ENCODE measurements at regions not wholly inside any gene's neighbourhood (a gene's known extent, or its start where the extent isn't known, plus 50 kb on each side); places are given as distances from the start of the nearest gene placed in this dataset.

DNA sequence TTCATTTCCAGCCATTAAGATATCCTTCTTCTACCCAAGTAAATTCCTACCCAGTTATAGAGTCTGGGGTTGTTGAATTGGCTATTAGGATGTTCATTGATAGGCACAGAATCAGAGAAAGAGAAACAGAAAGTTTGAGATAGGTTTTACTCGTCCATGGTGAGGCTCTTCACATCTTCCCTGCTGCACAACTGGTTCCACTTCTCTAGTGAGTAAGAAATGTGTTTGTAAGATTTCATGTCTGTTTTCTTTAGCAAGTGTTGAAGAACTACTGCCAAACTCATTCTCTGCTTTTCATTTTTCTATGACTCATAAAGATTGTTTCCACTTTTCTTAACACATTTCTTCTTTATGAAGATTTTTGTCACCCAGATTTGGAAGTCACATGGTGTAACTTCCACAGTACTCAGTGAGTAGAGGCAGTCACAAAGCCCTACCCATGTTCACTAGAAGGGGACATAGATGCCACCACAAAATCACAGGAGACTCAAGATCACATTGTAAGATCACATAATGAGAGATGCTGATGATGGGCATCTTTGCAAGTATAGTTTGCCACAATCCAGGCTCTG, 152.3 kb downstream of the SNX7 start:
- Mint-ChIP-seq H3K4me3 (no peak overlapping the region), H3K9me3 (peaks cover 10% of the 10 kb centered on the region), H3K4me1 (ENCODE audit: low read depth) (peaks cover 23% of the 10 kb centered on the region), H3K36me3 (ENCODE audit: low read depth) (peaks cover 4% of the 10 kb centered on the region), H3K27ac (peak overlapping the region; percentile 71), H3K27me3 (no peaks in the 10 kb centered on the region)
- no peak for DNase-seq

DNA sequence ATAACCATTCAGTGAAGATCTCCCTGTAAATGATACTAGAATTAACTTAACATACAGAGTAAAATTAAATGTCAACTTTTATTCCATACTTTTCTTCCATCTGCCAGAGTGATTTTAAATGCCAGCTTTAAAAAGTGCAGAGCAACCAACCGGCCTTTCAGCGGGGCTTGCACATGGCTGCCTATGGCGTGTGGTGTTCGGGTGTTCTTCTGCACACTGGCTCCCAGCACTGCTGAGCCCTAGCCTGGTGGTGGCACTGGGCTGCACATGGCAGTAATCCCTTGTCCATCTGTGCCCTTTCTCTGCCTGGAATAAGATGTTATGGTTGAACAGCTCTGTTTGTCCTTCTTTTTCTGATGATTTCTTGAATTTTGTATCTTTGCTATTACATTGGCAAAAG, 156.3 kb downstream of the SNX7 start:
- DNase-seq, result no peak
- Mint-ChIP-seq H3K4me3 (no peak overlapping the region), H3K4me1 (ENCODE audit: low read depth) (peaks cover 21% of the 10 kb centered on the region), H3K36me3 (ENCODE audit: low read depth) (no peaks in the 10 kb centered on the region), H3K27me3 (no peaks in the 10 kb centered on the region), H3K27ac (no peak overlapping the region), H3K9me3 (no peaks in the 10 kb centered on the region)

DNA sequence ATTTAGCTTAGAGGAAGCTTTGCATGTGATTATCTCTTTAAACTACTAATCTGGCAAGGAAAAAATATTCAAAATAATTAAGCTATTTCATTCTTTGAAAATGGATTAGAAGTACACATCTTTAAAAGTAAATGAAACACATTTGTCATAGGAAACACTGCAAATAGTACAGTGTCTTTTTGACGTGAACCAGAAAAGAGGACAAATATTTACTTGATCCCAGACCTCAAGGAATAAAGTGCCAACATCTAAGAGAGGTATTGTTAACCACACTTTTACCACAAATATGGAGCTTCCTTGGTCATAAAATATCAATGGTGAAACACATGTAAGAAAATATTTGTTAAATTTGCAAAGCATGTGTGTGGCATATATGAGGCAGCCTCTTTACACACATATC, 159.9 kb downstream of the SNX7 start:
- H3K27ac Mint-ChIP-seq, result no peak overlapping the region
- DNase-seq, result no peak
- no peaks in the 10 kb centered on the region for H3K27me3 Mint-ChIP-seq
- no peaks in the 10 kb centered on the region for H3K9me3 Mint-ChIP-seq
- no peaks in the 10 kb centered on the region for H3K4me1 Mint-ChIP-seq (ENCODE audit: low read depth)
- H3K4me3 Mint-ChIP-seq, result no peak overlapping the region
- H3K36me3 Mint-ChIP-seq (ENCODE audit: low read depth), result no peaks in the 10 kb centered on the region

DNA sequence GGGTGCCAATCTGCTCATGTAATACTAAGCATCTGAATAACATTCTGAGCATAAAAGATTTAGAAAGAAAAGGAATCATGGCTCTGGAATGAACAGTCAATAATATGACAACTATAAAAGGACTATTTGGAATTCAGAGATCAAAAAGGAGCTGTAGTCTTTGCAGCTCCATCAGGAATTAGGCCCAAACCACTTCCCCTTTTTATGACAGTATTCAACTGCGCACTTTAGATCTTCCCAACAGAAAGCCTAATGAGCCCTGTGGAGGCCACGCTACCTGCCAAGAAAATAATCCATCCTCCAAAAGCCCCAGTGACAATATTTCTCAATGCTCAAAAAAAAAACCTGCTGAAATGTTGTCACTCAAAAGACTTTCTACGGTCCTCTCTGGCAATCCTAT, 163.2 kb downstream of the SNX7 start:
- no peak overlapping the region for H3K27ac Mint-ChIP-seq
- H3K4me1 Mint-ChIP-seq (ENCODE audit: low read depth), result no peaks in the 10 kb centered on the region
- no peak overlapping the region for H3K4me3 Mint-ChIP-seq
- H3K36me3 Mint-ChIP-seq (ENCODE audit: low read depth), result no peaks in the 10 kb centered on the region
- no peaks in the 10 kb centered on the region for H3K27me3 Mint-ChIP-seq
- no peak for DNase-seq
- peaks cover 12% of the 10 kb centered on the region for H3K9me3 Mint-ChIP-seq

DNA sequence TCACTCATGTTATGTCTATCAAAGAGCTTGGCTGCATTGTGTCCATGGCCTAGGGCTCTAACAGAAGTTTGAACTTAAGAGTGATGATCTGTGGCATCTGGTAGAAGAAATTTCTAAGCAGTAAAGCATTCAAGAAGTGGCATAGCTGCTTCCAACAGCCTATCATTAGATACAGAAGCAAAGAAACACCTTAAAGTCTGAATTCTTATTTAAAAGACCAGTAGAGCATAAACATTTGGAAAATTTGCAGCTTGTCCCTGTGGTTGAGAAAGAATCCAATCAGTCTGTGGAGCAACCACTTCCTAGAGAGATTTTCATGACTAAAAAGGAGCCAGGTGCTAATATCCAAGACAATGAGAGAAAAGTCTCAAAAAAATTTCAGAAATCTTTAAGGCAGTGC, 165.5 kb downstream of the SNX7 start:
- no peak overlapping the region for H3K4me3 Mint-ChIP-seq
- no peak overlapping the region for H3K27ac Mint-ChIP-seq
- peaks cover 2% of the 10 kb centered on the region for H3K36me3 Mint-ChIP-seq (ENCODE audit: low read depth)
- DNase-seq, result no peak
- H3K9me3 Mint-ChIP-seq, result peaks cover 17% of the 10 kb centered on the region
- H3K27me3 Mint-ChIP-seq, result no peaks in the 10 kb centered on the region
- H3K4me1 Mint-ChIP-seq (ENCODE audit: low read depth), result no peaks in the 10 kb centered on the region

DNA sequence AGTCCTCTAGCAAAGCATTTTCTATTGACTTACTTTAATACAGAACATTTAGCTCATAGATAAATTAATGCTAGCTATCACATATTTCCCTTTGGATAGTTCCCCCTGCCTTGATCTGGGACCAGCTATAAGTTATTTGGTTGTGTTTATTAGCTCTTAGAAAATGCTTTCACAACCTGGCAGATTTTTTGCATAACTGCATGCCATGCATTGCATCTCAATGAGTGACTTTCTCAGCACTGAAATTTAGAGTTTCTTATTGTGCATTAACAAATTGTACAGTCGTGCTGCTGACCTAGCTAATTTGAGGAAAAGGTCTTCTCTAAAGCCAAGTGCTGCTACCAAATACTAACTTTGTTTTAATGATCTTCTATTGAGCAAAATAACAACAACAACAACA, 164.8 kb downstream of the PLPPR5 start:
- H3K27me3 Mint-ChIP-seq, result no peaks in the 10 kb centered on the region
- peaks cover 8% of the 10 kb centered on the region for H3K9me3 Mint-ChIP-seq
- H3K36me3 Mint-ChIP-seq (ENCODE audit: low read depth), result no peaks in the 10 kb centered on the region
- H3K4me1 Mint-ChIP-seq (ENCODE audit: low read depth), result peaks cover 23% of the 10 kb centered on the region
- no peak for DNase-seq
- no peak overlapping the region for H3K4me3 Mint-ChIP-seq
- no peak overlapping the region for H3K27ac Mint-ChIP-seq
